ENCODE measurements at regions not wholly inside any gene's neighbourhood (a gene's known extent, or its start where the extent isn't known, plus 50 kb on each side); places are given as distances from the start of the nearest gene placed in this dataset.

DNA sequence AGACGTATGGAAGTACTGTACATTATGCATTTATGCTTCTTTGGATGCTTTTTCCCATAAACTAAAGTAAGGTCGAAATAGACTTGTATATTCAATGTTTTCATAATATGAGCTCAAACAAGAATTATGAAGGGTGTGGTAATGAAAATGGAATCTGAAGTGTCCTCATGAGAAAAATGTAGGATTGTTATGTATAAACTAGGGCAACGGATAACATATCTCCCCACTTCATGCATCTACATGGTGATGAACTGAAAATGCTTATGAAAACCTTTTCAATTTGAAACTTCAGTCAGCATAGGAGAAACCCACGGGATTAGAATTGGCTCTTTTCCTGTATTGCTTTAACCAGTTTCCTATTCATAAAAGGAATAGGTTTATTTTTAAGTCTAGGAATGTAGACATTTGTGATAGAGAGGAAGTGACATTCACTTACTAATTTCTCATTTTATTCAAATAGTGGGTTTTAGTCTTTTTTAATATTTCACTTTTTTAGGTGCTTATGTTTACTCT lies 608.2 kb upstream of the GCFC2 start:
- no peak for DNase-seq (ENCODE audit: low read depth)

DNA sequence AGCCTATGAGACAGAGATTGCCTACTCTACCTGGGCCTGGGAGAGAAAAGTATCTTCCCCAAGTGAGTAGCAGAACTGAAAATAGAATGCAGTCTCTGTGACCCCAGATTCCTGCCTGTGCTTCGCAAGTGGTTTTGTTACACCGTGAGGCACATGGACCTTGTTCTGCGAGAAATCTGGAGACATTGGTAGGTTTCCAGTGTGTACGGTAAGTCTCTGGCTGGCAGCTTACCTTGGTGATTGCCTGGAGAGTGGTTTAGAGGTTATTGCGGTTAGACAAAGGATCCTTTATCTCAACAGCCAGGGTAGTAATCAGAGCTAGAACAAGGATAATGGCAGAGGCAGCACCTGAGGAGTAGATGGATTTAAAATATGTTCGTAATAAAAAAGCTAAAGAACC lies 606.0 kb upstream of the GCFC2 start:
- DNase-seq (ENCODE audit: low read depth), result no peak

DNA sequence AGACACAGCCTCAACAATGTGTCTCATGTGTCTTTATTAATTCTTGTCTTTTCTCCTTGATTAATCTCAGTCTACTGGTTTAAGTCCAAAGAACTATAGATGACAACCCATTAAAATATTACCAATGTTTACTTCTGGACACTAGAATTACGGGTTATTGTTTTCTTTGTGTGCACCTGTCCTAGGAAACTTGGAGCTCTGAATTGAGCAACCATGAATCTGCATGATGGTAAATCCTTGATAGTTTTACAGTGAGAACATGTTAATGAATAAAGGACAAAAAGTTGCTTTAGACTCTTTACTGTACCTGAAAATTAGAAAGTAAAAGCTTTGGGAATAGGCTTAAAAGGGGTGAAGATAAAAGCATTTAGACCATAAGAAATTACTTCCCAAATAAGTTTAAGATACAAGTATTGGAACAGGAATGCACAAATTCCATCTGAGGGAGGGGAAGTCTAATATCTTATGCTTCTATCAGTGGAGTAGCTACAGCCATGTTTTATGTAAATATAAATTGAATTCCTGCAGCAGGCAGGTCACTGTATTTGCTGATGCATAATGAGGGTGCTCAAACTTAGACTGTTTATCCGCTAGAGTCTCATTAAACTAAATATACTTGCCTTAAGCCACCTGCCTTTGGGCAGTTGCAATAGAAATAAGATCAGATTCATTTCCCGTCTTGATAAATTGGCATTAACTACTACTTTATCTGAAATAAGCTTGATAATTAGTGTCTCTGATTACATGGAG lies 603.7 kb upstream of the GCFC2 start:
- no peak for DNase-seq (ENCODE audit: low read depth)

DNA sequence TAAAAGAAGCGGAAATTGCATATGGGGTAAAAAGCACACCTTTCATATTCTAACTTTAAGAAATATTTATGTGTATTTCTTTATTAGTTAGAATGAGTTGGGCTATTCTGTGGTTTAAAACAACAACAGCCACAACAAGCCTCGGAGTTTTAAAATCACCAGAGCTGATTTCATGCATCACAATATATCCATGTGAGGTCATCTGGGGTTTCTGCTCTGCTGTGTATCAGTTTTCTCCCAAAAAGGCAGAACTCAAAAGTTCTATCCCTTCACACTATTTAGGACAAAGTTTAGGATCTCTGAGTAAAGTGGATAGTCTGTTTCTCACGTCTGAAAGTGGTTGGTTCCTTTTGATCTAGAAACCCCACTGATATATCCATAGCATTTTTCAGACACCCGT lies 601.5 kb upstream of the GCFC2 start:
- no peak for DNase-seq (ENCODE audit: low read depth)

DNA sequence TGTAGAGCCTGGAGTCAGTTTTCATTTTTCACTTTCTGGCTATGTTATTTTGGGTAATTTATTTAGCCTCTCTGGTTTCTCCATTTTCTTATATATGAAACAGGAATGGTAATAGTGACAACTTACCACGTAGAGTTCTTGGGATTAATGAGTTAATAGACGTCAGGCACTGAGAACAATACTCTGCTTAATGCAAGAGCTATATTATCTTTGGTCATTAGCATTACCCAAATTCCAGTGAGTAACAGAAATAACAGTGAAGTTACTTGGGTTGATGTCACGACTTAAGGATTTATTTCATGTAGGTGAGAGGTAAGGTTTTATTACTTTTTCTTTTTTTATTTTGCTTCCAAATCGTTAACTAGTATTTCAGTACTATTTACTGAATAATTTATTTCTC lies 601.0 kb upstream of the GCFC2 start:
- no peak for DNase-seq (ENCODE audit: low read depth)

DNA sequence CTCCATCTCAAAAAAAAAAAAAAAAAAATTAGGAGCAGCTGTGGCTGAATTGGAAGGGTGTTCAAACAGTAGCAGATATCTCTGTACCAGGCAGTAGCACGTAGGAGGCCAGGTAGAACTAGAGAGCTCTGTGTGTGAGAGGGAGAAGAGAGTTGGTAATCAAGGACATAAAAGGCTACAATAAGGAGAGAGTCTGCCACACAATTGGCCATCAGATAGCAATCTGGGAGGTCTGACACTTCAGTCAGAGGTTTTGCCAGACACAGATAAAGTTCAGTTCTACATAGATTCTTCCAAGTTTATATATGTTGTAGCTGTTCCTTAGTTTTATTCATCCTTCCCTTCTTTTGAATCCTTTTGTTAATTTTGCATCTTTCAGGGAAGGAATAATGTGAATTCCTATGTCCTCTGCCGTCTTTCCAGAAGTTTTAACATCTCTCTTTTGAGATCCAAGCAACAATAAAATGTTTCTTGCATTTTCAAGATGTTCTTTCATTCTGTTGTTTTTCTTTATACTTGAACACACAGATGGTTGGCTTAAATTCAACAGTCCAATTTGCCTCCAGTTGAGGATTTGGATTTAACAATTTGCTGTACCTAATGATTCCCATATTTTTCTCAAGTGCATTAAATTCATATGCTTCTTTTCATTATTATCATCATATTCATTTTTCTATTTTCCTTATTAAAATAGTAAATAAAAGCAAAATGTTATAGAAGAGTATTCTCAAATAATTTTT lies 600.3 kb upstream of the GCFC2 start:
- DNase-seq (ENCODE audit: low read depth), result no peak

DNA sequence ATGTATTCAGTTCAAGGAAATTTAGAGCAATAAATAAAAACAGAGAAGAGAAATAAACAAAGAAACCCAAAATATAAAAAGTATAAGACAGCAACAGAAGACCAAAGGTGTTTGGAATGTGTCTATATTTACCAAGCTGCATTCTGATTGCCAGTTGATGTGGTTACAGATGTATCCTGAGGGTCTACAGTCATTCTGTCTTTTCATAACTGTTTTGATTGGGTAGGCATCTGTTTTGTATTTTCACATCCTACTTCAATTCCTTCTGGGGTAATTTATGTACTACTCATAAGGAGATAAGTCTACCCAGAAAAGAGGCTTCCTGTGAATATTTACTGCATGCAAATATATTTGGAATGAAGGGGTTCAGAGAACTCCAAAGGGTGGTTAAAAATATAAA lies 596.8 kb upstream of the GCFC2 start:
- no peak for DNase-seq (ENCODE audit: low read depth)

DNA sequence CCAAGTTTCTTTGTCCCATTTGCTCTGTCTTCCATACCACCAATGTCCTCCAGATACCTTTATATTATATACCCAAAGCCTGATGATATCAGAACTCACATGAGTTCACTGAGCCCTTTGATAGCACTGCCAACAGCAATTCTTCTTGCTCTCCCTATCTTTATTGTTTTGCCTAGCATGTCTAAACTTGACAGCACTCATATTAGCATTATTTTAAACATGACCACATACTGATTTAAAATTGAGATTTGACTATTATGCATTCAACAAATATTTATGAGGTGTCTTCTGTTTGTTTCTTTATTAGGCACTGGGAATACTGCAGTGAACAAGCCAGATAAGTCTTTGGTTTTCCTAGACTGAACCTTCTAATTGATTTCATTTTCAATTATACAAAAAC lies 587.3 kb upstream of the GCFC2 start:
- no peak for DNase-seq (ENCODE audit: low read depth)

DNA sequence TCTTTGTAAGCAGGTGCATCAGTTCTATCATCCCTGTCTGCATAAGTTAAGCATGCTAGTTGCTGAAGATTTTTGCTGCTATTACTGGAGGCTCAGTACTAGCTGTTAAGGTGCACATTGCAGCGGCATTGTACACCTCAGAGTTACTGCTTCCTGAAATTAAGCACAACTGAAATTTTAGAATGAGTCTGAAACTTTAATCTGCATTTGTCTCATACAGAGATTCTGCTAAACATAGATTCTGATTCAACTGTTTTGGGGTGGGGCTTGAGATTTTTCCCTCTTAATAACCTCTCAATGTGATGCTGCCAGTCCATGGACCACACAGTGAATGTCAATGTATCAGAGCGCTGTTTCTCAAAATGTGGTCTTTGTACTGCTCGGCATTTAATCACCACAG lies 585.7 kb upstream of the GCFC2 start:
- DNase-seq (ENCODE audit: low read depth), result no peak

DNA sequence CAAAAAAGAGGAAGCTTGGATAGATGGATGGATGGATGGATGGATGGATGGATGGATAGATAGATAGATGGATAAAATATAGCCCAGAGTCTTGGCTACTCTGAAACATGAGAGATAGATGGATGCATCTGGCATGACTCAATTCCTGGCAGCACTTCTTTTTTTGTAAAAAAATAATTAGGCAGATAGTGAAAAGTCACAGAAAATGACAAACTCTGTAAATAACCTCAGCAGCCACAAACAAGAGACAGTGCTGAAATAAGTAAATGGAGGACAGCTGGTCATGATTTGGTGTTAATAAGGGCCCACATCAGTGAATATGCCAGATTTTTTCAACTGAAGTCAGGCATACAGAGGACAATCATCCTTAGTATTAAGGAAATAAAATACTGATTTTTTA lies 585.0 kb upstream of the GCFC2 start:
- no peak for DNase-seq (ENCODE audit: low read depth)

DNA sequence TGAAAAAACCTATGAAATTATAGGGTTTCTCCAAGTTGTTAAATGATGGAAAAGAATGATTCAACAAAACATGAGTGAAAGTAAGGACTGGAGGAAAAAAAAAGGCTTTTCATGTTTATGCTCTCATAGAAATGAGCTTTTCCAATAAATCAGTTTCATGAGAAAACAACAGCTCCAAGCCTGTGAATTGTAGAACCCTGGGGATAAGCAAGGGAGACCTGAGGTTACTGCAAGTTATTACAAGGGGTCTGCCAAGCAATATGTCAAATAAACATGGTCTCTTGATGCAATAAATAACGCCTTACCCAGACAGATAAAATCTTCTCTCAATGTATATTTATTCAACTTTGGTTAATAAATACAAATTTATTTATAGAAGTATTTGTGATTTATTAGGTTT lies 577.9 kb upstream of the GCFC2 start:
- DNase-seq (ENCODE audit: low read depth), result no peak

DNA sequence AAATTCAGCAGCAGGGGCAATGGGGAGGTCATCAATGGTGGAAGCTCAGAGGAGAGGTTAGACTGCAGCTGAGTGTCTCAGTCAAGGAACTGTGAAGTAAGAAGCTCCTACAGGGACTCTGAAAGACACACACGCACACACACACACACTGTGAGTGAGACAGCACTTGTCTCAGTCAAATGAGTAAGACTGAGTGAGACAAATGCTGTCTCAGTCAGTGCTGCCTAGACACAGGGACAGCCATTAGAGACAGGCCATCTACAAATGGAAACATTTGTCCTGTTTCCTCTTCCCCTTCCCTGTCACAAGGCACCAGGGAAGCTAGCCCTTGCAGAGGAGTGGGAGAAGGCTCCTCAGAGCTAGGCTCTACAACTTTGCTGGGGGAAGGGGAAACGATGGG lies 577.4 kb upstream of the GCFC2 start:
- no peak for DNase-seq (ENCODE audit: low read depth)

DNA sequence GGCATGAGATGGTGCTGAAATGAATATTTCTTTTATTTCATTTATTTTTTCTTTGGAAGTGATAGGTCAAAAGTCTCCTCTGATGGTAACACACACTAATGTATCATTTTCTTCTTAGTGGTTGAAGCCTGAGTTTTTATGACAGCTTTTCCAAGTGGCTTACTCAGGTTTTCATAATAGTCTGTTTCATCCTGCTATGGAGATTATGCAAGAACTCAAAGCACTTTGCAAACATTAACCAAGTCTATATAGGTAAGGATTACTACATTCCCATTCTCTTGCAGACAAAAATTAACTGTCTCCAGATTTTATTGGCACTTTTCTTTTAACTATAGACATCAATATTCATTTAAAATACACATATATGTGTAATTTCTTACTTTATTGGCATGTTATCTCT lies 572.6 kb upstream of the GCFC2 start:
- DNase-seq (ENCODE audit: low read depth), result no peak

DNA sequence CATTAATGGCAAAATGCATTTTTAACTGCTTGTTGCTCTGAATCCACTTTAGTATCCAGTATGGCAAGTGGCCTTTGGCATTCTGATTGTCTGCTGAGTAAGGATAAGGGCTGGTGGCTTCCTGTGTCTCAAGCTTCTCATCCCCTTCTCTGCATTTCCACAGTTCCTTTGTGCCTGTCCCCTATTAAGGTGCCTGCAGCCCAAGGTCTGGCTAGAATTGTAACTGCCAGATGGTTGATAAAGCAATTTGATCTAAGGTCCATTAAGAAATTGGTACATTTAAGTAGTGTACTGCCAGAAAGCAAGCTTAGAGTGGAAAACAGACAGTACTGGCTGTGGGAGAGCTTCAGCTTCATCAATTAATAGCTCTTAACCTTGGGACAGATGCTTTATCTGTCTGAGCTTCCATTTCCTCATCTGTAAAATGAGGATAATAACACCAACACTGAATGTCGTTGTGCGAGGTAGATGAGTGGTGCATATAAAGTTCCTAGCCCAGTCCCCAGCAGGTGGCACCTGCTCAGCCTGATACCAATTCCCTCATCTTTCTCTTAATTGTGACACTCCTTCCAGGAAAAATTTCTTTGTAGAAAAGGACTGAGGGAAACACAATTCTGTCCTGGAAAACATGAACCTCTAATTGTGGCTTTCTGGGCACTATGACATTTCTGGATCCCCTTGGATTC lies 570.6 kb upstream of the GCFC2 start:
- DNase-seq (ENCODE audit: low read depth), result no peak

DNA sequence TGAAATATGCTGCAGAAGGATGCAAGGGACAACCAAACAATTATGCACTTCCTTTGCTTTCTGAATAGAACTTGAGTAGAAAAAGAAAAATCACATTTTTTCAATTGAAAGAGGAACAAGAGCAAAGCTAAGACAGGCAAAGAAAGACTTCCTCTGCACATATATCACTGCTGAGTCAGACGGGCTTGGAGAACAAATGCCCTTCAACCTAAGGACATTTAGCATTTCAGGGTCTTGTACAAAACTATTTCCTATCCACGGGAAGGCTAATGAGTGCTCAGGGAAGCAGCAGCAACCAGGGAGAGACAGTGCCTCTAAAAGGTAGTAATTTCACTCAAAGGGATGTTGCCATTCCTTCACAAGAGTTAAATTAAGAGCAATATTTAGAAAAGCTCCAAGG lies 570.0 kb upstream of the GCFC2 start:
- no peak for DNase-seq (ENCODE audit: low read depth)

DNA sequence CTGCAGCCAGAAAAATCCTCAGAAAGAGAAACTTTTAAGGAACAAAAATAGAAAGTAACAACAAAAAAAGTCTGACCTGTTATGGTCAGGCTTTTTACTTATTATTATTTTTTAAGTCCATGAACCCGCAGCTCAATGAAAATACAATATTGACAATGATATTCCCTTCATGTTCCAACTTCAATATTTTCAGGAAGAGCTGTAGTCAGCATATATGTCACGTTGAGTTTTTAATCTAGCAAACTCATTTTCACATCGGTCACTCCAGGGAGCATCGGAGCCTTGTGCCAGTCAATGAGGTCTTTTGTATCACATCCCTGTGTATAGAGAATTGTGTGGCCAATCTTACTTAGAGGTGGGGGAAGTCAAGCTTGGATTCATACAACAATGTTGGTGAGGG lies 568.4 kb upstream of the GCFC2 start:
- no peak for DNase-seq (ENCODE audit: low read depth)

DNA sequence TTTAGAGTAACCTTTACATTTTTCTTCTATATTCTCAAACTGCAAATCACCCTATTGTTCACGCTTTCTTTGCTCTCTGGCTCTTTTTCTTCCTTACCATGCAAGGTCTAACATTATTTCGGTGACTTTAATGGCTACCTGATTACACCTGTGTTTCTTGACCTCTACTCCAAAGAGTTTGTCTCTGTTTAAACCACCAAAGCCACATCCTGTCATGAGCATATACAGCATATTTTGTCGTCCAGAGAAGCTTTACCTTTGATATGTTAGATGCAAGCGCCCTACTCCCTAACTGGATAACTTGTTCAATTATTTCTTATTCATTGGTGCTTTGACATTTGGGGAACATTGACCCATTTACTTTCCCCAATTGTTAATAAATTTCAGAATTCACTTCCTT lies 565.1 kb upstream of the GCFC2 start:
- DNase-seq (ENCODE audit: low read depth), result no peak

DNA sequence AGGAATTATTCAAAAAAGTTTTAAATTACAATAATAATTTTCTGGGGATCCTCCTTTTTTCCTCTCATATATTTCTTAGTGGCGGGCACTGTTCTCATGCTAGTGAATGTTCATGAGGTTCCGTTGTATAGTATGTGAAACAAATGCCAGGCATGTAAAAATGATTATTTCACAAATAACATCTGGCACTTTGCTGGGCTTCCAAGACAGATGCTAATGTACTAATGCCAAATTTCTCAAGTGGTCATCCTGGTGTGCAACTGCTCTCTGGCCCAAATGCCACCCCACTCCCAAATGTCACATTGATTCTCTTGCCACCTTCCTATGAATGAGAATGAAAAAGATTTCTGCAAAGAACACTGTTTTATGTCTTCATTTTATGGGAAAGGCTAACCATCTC lies 564.0 kb upstream of the GCFC2 start:
- no peak for DNase-seq (ENCODE audit: low read depth)

DNA sequence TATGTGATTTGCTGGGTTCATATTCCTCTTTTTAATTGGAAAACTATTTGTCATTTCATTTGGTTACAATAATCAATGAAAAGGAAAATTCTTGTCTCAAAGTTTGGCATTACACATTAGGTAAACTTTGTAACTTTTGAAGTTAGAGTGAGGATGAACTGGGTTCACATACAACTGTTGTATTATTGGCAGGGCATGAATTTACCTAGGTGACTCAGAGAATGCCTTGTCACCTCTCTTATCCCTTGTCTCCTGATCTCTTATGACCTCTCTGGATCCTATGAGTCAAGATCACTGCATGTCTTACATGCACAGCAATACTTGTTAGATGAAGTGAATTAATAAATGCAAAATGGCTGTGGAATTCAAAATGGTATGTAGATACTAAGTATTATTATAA lies 563.4 kb upstream of the GCFC2 start:
- no peak for DNase-seq (ENCODE audit: low read depth)

DNA sequence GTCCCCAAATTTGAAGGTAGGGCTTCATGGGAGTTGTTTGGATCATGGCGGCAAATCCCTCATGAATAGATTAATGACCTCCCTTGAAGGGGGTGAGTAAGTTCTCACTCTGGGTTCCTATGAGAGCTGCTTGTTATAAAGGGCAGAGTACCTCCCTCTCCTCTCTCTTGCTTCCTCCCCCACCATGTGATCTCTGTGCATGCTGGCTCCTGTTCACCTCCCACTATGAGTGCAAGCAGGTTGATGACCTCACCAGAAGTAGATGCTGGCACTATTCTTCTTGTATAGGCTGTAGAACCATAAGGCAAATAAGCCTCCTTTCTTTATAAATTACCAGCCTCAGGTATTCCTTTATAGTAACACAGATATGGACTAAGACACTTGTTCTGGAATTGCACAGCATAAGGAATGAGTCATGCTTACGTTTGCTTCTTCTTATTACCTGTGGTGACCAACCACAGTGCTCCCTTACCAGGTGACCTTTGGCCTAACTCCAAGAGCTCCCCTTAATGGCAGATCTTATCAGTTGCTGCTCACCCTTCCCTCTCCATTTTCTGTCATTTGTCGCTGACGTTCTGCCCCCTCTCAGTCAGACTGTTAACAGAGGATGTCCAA lies 559.5 kb upstream of the GCFC2 start:
- no peak for DNase-seq (ENCODE audit: low read depth)

DNA sequence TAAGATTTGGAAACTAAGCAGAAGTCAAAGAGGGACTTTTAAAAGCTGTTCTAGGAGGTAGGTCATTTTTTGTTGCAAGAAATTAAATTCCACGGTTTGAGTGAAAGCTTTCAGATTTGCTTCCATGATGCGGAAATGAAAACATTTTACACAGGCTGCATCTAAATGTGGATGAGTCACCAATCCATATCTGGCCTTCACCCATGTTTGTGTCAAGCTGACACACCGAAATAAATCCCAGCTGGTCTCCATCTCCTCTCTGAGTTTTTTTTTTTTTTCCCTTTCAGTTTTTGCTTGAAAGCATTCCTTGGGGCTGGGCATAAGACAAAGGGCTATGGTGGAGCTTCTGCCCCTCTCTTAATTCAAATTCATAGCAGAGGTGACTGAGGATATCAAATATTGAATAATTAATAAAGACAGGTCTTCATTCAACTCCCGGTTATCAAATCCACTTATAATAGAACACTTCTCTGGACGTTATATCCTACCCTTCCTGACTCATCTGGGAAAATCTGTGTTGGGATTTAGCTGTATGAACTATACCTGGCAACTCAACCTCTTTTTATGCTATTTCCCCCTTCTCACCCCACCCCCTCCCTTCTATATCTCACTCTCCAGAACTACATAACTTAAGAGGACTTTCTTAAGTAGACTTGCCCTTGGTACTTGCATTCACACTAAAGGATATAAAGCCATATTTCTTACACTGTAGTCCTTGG lies 558.3 kb upstream of the GCFC2 start:
- peak; percentile 3 for DNase-seq (ENCODE audit: low read depth)

DNA sequence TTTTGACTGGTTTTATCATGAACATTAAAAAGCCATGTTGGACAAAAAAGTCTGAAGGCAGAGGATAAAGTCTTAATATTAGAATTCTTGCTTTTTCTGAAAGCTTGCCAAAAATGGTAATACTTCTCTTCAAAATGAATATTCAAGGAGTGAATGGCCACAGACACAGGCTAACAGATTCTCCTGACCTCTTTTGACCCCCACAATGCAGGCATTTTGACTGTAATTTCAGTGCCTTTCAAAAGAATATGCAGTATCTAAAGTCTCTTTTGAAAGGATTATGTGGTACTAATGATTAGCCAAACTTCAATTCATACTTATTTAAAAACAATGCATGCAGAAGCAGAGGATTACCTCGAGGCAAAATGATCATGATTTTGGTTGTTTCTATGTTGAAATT lies 557.8 kb upstream of the GCFC2 start:
- no peak for DNase-seq (ENCODE audit: low read depth)

Data from M059J (cell line).